AG10803 (cell line): ENCODE measurements at regions not wholly inside any gene's neighbourhood (a gene's known extent, or its start where the extent isn't known, plus 50 kb on each side); places are given as distances from the start of the nearest gene placed in this dataset.

ENCODE experiments used
- DNase-seq: peaks from one replicate; pipeline ENCODE4 v3.0.0; 2010; ENCODE audit warnings: low read depth
- H3K4me3 ChIP-seq: 2 replicates; pipeline ENCODE4 v1.5.1; 2011; ENCODE audit warnings: mild to moderate bottlenecking, low read length, control low read depth
- CTCF ChIP-seq: conservative IDR thresholded peaks from 2 replicates; pipeline ENCODE4 v1.5.1; 2011; ENCODE audit warnings: mild to moderate bottlenecking, low read length, control low read depth, inconsistent platforms

DNA sequence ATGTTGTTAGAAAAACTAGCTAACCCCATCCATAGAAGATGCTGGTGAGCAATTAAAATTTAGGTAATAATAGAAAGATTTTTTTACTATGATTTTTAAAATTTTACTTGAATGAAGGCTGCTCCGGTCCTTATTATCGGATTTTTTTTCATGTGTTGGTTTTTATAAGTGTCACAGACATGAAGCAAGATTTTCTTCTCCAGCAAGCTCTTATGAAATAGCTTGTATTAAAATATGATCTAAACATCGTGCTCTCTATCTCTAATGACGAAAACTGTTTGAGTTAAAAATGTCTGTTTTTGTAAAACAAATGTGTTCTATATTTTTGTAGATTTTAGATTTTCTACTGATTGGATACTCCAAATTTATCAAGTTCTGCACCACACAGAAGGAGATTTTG is 339.6 kb downstream of the ZNF536 start:
- no peak overlapping the region for H3K4me3 ChIP-seq
- DNase-seq: no peak
- no peak for TF ChIP-seq CTCF

GRCh38 chr19:30711296-30711695 is 339.1 kb downstream of the ZNF536 start:
- no peak for TF ChIP-seq CTCF
- DNase-seq: no peak
- no peak overlapping the region for H3K4me3 ChIP-seq

DNA sequence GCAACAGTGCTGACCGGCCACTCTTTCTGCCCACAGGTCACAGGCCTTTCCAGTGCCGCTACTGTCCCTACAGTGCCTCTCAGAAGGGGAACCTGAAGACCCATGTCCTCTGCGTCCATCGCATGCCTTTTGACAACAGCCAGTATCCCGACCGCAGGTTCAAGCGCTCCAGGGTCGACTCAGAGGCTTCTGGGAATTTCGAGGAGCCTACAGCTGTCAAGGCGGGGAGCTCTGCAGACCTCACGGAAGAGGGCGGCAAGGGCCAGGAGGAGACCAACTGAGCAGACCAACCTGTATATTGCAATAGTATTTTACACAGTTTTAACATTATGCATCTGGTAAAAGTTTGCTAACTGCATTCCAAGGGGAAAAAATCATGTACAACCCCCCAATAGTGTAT is 338.5 kb downstream of the ZNF536 start:
- DNase-seq: no peak
- no peak for TF ChIP-seq CTCF
- no peak overlapping the region for H3K4me3 ChIP-seq

DNA sequence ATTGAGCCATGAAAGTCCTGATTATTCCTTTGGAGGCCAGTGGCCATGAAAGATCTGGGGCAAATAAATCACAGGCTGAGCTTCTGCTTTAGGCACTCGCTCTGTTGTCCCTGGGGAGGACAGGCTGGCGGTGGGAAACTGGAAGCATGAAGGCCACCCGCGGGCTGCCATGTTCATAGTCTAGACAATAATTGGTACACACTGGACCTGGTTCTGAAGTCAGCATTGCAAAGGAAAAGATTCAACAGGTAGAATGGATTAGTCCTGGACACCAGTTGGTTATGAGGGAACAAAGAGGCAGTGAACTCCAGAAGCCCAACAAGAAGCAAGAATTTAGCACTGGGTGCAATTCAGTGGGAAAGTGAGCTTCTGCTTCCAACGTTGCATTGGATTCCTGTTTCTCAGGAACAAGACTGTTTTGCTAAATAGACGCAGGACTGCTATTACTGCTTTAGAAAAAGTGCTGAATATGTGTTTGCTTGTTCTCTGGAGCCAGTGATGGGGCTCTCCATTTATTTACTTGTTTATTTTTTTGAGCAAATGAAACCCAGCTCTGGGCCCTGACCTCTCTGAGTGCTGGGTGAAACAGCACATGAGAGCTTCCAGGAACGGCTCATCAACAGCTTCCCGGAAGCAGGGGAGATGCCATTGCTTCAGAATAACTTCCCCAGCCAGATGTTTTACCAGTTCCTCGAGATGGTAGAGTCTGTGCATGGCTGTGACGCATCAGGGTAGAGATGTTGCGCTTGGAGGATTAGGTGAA is 336.4 kb downstream of the ZNF536 start:
- H3K4me3 ChIP-seq: no peak overlapping the region
- no peak for DNase-seq
- TF ChIP-seq CTCF: no peak

GRCh38 chr19:30704771-30705330 is 332.7 kb downstream of the ZNF536 start:
- DNase-seq: no peak
- no peak for TF ChIP-seq CTCF
- H3K4me3 ChIP-seq: no peak overlapping the region

- H3K4me3 ChIP-seq: no peak overlapping the region
- DNase-seq: no peak
- TF ChIP-seq CTCF: no peak
Measured at GRCh38 chr19:30703645-30704044, 331.5 kb downstream of the ZNF536 start.

DNA sequence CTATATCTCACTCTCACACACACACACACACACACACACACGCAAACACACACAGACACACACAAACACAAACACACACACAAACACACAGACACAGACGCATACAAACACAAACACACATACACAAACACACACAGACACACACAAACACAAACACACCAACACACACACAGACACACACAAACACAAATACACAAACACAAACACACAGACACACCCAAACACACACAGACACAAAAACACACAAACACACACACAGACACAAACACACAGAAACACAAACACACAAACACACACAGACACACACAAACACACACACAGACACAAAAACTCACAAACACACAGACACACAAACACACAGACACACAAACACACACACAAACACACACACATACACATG is 329.0 kb downstream of the ZNF536 start:
- no peak for DNase-seq
- no peak for TF ChIP-seq CTCF
- no peak overlapping the region for H3K4me3 ChIP-seq
